Activated CD4-positive, alpha-beta T cell treated with anti-CD3 and anti-CD28 coated beads for 1 hour (primary cell): ENCODE measurements at regions not wholly inside any gene's neighbourhood (a gene's known extent, or its start where the extent isn't known, plus 50 kb on each side); places are given as distances from the start of the nearest gene placed in this dataset.
"Not testable (repeated sequence)": the region's sequence is repeated elsewhere in the genome, so short reads cannot be mapped to it uniquely, and the experiment has no call there.

Experiments used
- DNase-seq: peaks from one replicate; pipeline ENCODE4 v3.0.0-alpha.2; 2020

DNA sequence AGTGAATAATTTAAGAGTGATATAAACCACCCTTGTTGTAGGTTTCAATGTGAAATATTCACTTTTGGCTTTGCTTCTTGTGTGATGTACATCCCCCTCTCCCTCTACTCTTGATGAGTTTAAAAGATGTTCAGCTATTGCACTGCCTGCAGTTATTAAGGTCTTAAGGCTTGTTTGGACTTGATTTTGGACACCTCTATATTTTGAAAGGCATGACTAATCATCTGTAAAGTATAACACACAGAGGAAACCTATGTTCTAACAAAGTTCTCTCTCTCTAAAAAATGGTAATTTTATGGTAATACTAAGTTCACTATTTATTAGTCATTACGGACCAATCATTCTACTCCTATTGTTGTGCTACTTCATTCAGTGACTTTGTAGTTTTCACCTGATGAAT is 1719.9 kb downstream of the GRIK2 start:
- no peak for DNase-seq

DNA sequence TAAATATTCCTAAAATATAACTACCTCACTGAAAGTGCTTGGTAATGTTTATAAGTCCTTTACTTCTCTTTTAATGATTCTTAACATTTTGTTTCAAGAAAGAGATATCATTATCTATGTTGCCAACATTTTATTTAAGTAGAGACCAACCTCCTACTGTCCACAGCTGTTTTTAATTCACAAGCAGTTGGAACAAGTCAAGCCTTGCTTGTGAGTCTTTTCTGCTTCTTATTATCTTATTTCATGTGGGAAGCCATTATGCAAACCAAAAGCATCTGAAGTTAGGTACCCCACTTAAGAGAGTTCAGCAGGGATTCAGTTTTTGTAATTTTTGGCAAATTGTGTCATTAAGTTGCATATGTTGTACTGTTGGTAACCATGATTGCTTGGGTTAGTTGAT is 1714.5 kb downstream of the GRIK2 start:
- DNase-seq, result no peak

DNA sequence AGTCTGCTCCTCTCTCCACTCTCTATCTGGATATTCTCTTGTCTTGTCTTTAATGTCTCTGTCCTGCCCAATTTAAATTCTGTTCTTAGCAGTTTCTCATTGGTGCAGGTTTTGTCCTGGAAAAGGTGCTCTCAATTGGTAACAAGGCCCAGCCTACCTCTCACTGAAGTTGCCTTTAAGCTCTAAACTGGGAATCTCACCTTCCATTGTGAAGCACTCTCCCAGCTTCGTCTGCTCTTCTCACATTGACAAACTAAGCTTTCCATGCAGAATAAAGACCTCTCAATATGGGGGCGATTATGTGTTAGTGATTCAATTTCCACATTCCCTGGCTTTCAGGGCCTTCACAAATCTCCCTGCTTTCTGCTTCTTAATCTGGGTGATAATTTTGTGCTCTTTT is 1712.2 kb downstream of the GRIK2 start:
- no peak for DNase-seq

DNA sequence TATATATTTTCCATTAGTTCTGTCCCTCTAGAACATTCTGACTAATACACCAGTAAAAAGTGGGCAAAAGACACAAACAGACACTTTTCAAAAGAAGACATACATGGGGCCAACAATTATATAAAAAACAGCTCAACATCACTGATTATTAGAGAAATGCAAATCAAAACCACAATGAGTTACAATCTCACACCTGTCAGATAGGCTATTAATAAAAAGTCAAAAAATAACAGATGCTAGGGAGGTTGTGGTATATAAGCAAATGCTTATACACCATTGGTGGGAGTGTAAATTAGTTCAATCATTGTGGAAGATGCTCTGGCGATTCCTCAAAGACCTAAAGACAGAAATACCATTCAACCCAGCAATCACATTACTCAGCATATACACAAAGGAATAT is 1707.8 kb downstream of the GRIK2 start:
- no peak for DNase-seq

DNA sequence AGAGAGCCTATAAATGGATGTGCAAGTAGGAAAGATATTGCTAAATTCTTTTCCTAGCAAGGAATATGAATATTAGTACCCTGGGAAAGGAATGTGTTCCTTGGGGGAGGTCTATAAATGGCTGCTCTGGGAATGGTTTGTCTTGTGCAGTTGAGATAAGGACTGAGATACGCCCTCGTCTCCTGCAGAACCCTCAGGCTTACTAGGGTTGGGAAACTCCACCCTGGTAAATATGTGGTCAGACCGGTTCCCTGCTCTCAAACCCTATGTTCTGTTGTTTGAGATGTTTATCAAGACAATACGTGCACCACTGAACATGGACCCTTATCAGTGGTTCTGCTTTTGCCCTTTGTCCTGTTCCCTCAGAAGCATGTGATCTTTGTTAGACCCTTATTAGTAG is 1698.9 kb downstream of the GRIK2 start:
- not testable (repeated sequence) for DNase-seq

DNA sequence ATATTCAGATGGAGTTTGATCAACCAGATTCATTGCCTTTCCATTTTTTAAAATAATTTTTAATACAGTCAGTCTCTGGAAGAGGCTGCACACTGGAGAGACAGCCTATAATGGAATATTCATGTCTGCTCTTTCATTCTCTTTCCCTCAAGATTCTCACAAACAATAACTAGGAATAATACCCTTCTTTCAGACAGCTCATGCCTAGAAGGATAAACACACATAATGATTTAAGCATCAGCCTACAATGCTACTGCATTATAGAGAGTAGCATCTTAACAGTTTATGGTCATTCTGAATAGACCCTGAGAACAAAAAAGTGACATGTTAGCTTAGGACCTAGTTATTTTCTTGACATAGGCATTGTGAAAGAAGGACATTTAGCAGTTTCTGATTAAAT is 1692.3 kb downstream of the GRIK2 start:
- DNase-seq, result no peak

DNA sequence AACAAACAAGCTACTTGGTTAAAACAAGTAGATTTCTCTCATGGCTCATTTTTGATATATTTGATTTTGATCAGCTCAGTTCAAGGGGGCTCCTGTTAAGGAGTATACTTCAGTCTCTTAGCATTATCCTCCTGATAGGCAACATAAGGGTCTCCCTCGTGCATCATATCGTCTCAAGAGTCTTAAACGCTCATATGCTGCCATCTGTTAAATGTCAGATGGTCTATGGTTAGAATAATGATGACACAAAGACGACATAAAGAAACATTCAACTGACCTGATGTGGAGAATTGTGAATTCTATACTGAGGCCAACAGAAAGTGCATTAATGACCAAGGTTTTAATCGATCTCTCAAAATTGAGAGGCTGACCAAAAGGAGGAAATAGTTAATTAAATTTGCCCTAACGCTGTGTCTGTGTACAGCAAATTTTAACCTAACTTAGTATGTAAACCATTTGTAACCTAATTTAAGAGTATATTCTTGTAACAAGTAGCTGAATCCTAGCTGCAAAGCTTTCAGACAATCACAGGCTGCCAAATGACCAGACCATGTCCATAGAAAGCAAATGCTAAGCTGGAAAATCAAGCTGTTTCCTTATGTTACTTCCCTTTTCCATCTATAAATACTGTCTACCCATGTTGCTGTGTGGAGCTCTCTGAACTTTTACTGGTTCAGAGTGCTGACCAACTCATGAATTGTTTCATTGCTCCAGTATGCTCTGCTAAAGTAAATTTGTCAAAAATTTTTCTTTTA is 1688.5 kb downstream of the GRIK2 start:
- no peak for DNase-seq

DNA sequence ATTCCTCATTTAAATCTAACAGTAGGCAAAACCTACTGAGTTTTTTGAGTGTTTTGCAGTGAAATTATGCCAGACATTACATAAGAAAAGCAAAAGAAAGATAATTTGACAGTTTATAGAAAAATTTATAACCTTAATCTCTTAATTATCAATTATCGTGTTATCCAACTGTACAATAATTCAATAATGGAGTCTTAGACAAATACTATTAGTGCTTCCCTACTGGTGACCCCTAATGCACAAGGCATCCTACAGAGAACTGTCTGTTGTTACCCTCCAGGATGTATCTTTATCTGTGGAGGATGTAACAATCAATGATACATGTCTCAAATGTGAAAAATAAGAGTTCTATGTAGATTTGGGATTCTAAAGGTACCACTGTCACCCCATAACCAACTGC is 1687.6 kb downstream of the GRIK2 start:
- DNase-seq, result no peak

DNA sequence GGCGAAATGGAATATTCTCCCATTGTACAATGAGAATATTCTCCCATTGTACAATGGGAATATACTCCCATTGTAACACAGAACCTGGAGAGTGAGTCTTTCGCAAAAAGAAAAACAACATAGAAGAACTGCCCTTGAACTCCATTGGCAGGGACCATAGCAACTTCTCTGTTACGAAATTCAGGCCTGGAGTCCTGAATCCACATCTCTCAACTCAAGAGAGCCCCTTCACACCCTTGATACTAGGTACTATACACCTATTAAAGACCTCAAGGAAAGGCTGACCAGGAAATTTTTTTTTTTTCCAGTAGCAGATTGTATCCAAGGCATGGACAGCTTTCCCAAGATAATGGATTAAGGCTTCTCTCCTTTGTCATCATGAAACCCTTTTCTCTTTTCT is 1687.0 kb downstream of the GRIK2 start:
- DNase-seq, result no peak

DNA sequence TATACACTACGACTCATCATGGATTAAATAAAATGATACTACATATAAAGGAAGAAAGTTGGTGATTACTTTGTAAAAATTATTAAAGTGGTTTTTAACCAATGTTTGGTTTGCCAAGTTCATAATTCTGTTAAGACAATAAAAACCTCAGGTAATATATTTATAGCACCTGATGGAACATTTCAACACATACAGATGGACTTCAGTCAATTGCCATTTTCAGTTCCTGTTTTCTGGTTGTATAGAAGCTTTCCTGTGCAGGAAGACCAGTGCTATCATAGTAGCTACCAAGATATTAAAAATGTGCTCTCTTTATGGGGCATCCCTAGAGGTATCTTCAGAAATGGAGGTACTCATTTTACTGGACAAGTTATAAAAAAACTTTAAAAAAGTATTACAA is 1686.4 kb downstream of the GRIK2 start:
- no peak for DNase-seq

DNA sequence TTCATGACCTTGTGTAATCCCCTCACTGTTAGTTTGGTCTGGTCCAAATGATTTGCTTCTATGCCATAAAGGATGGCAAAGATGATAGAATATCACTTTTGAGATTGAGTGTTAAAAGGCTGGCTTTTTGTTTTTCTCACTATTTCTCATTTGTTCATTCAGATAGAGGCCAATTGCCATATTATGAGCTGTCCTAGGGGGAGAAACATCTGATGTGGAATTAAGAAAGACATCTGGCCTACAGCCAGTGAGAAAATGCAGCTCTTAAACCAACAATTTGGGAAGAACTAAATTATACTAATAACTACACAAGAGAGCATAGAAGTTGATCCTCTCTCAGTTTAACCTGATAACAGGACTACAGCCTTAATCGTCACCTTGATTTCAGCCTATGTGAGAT is 1668.6 kb downstream of the GRIK2 start:
- no peak for DNase-seq

DNA sequence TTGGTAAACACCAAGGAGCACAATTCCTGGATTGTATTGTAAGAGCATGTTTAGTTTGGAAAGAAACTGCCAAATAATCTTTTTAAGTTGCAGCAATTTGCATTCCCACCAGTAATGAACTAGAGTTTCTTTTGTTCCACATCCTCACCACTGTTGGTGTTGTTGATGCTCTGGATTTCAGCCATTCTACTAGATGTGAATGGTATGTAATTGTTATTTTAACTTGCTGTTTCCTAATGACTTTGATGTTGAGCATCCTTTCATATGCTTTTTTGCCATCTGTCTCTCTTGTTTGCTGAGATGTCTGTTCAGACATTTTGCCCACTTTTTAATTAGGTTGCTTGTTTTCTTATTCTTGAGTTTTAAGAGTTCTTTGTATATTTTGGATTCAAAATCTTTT is 1654.1 kb downstream of the GRIK2 start:
- DNase-seq, result no peak

DNA sequence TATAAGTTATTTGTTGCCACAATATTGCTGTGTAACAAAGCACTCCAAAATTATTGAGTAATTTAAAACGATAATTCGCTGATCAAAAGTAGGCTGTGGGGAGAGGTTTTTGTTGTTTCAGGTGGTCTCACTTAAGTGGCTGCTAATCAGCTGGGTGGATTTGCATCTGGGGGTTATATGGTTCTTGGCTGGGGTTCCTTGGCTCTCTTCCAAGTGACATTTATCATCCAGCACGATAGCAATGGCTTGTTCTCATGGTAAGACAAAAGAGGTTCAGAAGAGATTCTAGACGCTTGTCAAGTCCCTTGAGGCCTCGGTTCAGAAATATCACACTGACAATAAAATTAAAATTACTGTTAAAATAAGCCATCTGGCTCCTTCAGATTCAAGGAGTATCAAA is 1648.8 kb downstream of the GRIK2 start:
- no peak for DNase-seq

DNA sequence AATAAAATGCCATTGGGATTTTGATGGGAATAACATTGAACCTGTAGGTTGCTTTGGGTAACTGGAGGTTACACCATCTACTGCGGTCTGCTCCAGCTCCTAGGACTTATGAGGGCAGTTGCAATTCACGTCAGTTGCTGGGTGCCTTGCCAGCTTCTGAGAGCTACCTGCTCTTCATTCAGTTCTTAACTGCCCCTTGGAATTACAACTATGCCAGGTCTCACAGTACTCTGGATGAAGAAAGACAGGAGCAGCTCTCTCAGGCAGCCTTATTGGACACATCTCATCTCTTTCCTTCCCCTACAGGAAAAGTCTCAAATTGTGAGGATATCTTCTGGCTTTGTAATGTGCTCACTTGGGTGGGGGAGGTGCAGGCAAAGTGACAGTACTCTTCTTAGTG is 1643.3 kb downstream of the GRIK2 start:
- DNase-seq, result no peak

DNA sequence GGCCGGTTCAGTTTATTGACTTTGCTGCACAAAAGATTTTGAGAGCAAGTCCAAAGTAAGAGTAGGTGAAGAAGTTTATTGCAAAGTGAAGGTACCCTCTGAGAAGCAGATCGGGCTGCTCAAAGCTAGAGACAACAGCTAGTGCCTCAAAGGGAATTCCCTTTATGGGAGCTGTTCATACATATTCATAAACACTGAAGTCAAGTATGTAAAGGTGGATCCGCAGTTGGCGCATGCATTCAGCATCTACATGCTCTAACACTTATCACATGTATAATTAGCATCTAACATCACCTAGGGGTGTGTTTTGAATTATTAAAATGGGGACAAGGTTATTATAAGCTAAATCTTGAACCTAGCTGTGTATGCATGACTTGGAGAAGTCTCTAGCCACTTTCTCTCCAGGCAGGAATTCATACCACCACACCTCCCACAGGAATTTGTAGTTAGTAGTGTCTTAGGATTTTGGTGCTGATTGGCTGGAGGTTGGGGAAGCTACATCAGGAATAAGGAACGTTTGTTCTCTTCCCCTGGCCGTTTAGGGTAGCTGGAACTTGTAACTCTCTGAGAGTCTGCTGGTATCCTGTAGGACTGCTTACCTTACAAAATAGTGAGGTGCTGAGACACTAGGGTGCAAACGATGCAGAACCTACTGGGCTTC is 1633.9 kb downstream of the GRIK2 start:
- DNase-seq, result no peak

DNA sequence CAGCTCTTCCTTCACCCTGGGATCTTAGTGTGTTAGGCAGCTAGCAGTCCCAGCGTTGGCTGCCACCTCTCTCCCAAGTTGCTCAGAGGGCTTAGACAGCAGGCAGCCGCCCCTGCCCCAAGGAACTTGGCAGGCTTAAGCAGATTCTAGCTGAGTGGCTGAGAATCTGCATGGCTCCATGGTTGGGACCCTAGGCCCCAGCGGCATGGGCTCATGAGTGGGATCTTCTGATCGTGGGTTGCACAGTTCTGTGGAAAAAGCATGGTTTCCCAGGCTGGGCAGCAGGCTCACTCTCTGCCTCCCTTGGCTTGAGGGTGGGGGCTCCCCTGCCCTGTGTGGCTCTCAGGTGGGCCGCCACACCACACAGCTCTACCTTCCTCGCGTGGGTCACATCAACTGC is 1624.9 kb downstream of the GRIK2 start:
- no peak for DNase-seq

DNA sequence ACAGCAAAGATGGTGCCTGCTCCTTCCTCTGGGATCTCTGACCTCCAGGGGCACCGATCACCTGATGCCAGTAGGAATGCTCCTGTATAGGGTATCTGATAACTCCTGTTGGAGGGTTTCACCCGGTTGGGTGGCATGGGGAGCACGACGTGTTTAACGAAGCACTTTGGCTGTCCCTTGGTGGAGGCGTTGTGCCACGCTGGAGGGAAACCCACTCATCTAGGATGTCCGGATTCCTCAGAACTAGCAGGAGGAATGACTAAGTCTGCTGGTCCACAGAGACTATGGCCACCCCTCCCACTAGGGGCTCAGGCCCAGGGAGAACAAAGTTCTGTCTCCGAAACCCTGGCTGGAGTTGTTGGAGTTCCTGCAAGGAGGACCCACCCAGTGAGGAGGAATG is 1624.4 kb downstream of the GRIK2 start:
- DNase-seq, result no peak

DNA sequence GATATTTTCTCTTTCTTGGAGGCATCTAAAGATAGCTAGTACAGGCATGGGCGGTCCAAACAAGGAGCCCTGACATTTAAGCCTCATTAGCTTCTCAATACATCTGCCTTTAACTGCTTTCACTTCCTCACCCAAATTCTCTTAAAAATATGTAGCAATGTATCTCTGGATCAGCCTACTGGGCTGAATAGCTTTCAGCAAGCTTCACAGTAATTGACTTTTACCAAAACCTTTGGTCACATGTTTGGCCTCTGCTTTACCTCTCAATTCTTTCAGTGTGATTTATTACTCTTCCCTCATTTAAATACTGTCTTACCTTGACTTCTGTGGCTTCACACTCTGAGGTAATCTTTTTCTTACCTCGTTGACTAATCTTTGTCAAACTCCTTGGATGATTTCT is 1618.1 kb downstream of the GRIK2 start:
- no peak for DNase-seq

DNA sequence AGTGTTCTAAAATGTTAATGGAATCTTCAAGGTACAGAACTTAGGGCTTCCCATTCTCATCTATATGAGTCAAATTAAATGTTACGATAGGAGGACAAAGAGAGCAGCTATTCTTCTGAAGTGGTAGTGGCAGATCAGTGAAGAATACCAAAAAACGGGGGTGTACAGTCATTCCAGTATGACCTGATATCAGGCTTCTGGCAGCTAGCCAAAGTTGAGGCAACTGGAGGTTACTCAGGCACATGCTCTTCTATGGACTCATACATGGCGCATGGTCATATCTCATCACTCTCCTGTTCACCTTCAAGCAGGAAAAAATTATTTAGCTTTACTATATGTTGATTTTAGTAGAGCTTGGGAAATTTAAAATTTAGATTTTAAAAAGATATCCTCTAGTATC is 1608.8 kb downstream of the GRIK2 start:
- no peak for DNase-seq

DNA sequence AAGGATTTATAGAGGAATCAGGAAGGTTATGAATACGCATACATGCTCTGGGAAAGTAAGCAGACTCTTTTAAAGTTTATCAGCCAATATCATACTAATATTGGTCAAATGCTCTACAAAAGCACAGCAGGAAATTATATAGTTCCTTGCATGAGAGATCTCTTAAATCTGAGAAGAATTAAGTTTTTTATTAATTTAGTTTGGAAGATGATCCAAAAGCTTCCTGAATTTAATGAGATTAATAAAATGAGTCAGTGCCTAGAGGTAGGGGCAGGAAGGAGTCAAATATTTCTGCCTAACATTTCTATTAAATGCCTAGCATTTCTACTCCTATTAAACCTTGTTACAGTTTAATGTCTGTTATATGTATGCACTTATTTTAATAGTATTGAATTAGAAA is 1608.2 kb downstream of the GRIK2 start:
- DNase-seq, result no peak

DNA sequence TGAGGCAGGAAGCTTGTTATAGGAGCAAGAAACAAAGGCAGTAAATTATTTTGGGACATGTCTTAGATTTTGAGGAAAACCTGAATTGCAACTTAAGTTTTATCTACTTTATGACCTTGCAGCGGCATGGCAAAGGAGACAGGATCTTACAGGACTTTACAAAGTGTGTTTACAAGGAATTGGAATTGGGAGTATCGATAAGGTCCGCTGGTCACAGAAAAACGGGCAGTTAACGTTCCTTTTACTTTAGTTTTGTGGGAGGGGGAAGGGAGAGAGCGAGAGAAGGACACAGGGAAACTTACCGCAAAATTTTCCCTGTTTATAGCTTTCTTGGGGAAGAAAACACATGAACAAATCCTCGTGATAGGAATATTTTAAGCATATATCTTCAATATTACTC is 1607.2 kb downstream of the GRIK2 start:
- no peak for DNase-seq

DNA sequence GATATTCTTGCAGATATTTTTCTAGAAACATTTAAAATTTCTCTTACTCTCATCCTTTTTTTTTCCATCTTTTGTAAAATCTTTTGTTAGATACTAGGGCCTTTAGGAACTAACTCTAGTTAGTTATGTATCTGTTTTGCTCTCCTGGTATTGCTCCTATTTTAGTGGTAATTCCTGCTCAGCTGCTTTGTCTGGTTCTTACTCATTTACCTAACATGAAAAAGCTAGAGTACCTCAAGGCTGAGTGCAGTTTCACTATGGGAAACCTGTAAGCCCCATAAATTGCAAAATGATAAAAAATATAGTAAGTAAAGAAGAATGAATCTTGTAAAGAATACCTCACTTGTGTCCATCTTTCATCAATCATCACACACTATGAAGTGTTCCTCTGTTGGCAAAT is 1602.0 kb downstream of the GRIK2 start:
- DNase-seq, result no peak

DNA sequence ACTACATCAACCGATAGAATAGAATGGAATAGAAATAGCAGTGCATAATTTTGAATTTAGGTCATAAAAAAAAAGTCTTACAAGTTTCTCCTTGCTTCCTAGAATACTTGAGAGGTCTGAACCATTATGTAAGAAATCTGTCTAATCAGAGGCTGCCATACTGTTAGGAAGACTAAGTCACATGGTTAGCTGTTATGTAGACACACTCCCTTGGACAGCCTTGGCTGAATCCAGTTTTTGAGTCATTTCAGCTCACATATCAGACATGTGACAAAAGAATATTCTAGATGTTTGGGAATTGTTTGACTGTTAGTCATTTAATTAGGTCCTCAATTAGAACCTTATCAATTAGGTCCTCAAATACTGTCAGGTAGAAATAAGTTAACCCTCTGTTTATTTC is 1601.4 kb downstream of the GRIK2 start:
- no peak for DNase-seq

DNA sequence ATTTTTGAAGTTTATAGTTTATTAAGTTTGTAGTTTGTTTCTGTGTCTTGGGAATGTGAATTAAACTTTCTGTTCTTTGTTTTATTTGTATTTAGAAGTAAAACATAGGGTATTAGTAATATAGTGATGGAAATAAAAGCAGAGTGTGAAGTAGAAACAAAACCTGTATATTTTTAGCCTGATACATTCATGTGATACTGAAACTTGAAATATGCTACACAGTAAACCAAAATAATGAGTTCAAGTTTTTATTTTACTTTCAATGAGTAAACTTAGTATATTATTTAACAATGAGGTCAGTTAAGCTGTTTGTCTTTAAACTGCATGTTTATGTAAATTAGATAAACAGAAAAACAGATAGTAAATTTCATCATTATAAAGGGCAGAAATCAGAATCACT is 1592.6 kb downstream of the GRIK2 start:
- DNase-seq, result no peak

DNA sequence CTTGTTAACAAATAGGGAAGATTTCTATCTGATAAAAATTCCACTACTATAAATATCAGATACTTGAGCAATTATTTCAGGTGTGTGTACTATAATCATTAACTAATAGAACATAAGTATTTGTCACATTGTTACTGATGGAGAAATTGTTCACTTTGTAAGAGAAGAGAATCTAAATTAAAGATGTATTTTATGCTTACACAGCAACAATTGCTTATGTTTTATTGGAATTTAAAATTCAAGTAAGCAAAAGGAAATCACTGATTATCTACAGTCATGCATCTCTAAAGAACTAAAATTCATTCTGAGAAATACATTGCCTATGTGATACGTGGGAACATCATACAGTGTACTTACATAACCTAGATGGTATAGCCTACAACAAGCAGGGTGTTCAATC is 1590.8 kb downstream of the GRIK2 start:
- no peak for DNase-seq
